GM21447 (cell line): ENCODE measurements at regions not wholly inside any gene's neighbourhood (a gene's known extent, or its start where the extent isn't known, plus 50 kb on each side); places are given as distances from the start of the nearest gene placed in this dataset.
A peak's percentile ranks its signal among the peaks of the same experiment; 100 is the strongest.
"Not testable (repeated sequence)": the region's sequence is repeated elsewhere in the genome, so short reads cannot be mapped to it uniquely, and the experiment has no call there.

Experiments
- ATAC-seq: cut with Tn5 transposase; IDR thresholded peaks from one replicate; pipeline ENCODE4 v1.9.1; 2021; ENCODE audit not compliant: unreplicated experiment

DNA sequence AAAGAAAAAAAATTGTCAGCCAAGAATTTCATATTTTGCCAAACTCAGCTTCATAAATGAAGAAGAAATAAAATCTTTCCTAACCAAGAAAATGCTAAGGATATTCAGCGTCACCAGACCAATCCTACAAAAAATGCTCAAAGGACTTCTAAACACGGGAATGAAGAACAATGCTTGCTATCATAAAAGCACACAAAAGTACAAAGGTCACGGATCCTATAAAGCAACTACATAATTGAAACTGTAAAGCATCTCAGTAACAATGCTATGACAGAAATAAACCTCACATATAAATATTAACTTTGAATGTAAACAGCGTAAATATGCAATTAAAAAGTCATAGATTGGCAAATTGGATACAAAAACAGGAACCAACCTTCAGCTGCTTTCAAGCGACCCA is 1314.6 kb upstream of the GYPC start:
- ATAC-seq: no peak

- not testable (repeated sequence) for ATAC-seq
Observed at GRCh38 chr2:125353542-125353941, 1302.4 kb upstream of the GYPC start.

- ATAC-seq: no peak
Observed at GRCh38 chr2:125364192-125364983, 1291.6 kb upstream of the GYPC start.

- ATAC-seq: no peak
Observed at GRCh38 chr2:125364984-125365265, 1291.0 kb upstream of the GYPC start.

GRCh38 chr2:125371867-125372266 is 1284.1 kb upstream of the GYPC start:
- no peak for ATAC-seq

DNA sequence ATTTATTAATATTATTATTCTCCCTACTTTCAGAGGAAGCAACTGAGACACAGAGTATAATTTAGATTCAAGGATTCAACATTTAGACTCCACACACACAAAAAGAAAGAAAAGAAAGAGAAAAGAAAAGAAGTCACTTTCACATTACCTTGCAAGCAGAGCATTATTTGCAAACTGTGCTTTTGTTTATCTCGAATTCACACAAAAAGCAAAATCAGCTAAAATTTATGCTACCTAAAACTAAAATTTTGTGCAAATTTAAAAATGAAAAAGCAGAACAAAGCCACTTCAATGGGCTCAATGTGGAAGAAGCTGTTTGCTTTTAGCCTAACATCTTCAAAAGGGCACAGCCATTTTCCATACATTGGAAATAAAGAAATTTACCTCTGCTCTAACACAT is 1282.7 kb upstream of the GYPC start:
- no peak for ATAC-seq

GRCh38 chr2:125386074-125386473 is 1269.9 kb upstream of the GYPC start:
- no peak for ATAC-seq

DNA sequence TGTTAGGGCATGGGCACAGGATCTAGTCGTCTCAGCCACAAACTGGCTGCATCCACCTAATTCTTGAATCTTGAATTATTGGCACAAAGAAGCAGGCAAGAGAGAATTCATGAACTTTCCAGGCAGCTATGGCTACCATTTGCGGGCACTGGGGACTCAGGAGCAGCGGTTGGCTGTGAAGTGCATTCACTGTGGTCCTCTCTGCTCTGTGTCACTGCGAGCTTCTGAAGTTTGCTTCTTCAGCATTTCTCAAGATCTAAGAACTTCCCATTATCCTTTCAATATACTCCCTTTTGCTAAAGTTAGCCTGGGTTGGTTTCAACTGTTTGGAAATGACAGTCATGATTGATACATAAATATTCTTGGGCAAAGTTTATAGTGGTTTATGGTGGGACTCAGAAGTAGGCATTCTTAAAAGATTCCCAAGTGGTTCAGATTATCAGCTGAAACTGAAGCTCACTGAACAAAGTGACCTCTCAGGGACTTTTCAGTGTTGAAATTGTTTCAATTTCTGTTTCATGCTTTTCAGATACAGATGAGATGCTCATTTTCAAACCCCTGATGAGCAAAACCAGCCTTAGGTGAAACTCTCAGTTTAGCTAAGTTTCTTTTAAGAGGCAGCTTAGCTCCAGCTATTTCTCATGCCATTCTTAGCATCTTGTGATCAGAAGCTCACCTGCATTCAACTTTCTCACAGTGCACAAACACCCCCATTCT is 1258.3 kb upstream of the GYPC start:
- peak; percentile 79 for ATAC-seq

DNA sequence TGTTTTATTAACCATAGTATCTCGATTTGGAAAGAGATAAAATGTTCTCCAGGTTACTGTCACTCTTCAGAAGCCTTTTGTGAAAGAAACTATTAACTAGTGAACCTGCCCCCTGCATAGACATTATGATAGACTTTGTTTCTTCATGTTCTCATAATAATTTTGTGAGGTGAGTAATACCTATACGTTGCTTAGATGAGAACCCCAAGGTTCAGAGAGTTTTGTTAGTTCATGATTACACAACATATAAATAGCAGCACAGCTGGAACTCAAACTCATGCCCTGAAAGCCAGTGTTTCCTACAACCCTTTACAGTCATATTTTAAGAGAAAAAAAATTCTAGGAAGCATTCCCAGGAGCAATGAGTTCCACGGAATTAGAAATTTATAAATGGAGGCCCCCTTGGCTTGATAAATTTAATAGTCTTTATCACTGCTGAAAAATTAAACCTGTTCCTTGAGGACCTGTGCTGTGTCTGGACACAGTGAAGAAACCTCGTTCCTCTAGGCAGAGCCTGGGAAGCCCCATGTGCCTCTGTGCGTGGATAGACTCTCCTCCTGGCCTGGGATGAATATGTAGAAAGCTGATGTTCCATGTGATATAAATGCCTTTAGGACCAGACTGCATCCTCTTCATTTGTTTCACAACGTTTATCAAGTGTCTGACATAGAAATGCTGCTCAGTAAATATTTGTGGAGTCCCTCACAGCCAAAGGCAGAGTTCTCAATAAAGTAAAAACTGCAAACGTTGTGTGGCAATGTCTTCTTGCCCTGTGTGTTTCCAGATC is 1257.0 kb upstream of the GYPC start:
- no peak for ATAC-seq

- no peak for ATAC-seq
Observed at GRCh38 chr2:125405816-125406215, 1250.1 kb upstream of the GYPC start.

- ATAC-seq: no peak
Observed at GRCh38 chr2:125408874-125409538, 1247.0 kb upstream of the GYPC start.

DNA sequence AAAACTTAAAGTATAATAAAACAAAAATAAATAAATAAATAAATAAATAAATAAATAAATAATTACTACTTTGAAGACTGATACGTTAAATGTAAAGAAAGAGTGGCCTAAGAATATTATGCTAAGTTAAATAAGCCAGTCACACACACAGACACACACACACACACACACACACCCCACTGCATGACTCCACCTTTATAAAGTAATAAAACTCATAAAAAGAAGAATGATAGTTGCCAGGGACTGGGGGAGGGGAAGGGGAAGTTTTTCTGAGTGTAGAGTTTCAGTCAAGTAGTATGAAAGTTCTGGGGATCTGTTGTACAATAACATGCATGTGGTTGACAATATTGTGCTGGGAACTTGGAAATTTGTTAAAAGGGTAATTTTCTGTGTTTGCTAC is 1237.5 kb upstream of the GYPC start:
- no peak for ATAC-seq

GRCh38 chr2:125422198-125422770 is 1233.7 kb upstream of the GYPC start:
- not testable (repeated sequence) for ATAC-seq

DNA sequence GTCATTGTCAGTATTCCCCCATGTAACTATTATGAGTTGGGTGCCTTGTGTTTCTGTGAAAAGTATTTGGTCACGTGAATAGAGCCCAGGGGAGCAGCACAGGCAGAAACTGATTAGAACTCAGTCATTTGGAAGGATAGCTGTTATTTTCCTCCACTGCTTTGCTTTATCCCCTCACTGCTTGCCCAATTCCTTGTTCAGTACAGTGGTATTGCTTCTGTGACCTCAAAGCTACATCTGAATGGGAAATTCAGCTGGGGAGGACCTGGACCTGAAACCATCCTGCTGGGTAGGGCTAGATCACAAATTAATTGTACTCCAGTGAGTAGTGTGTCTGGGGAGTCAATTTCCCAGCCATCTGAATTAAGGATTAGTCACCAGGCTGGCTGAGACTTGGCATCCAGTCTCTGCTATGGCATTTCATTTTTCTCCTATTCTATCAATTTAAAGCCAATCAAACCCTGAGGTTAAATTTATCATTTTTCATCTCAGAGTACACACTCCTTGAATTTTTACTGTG is 1231.6 kb upstream of the GYPC start:
- no peak for ATAC-seq

- no peak for ATAC-seq
Observed at GRCh38 chr2:125427721-125428315, 1228.1 kb upstream of the GYPC start.

DNA sequence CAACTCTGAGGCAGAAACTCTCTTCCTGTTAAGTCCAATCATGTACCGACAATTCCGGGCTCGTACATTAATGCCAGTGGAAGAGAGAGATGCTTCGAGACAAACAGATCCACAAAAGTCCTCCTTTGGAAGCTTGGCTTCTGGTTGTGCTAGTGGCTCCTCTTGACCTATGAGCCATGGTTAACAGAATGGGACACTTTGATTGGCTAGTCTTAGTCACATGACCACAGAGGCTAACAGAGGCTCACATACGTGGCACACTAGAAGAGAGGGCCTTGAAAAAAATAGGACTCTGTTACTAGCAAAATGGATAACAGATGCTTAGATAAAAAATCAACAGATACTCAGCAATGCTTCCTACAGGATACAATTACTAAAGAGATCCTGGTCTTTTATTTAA is 1211.9 kb upstream of the GYPC start:
- ATAC-seq: no peak

DNA sequence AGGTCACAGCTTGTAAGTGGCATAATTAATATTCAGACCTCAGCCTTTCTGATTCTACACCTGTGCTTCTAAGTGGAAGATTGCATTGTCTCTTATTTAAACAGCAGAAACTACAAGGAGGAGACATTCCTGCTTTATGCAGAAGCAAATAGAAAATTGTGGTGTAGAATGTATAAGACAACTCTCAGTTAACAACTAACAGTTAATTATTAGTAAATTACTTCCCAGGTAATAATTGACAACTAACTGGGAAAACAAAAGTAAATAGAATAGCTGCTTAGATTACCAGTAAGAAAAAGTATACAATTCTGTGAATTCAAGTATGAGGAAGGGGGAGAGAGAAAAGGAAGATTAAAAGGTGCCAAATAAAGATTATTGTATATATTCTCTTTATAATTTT is 1210.5 kb upstream of the GYPC start:
- ATAC-seq: no peak

DNA sequence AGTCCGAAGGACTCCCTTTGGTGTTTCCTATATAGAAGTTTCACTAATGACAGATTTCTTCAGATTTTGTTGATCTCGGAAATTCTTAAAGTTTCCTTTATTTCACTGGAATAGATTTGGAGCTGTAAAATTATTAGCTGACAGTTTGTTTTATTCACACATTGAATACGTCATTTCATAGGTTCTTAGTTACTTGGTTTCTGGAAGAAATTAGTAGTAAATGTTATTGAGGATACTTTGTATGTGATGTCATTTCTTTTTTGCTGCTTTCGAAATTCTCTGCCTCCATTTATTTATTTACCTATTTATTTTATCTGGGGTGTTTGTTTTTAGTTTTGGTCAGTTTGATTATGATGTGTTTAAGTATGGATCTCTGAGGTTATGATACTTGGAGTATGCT is 1205.9 kb upstream of the GYPC start:
- no peak for ATAC-seq

DNA sequence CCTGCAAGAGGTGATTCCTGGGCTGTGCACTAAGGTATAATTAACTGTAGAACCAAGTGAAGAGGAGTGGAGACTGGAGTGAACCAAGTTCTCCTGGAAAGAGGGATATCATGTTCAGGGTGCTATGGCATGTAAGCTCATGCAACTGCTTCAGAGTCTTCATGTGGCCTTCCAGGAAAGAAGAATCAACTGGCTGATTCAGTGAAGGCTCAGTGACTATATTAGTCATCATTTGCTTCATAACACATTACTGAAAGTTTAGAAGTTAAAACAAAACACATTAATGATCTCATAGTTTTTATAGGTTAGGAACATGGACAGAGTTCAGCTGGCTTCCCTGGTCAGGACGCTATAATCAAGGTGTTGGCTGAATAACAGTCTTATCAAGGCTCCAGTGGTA is 1200.8 kb upstream of the GYPC start:
- ATAC-seq: no peak

DNA sequence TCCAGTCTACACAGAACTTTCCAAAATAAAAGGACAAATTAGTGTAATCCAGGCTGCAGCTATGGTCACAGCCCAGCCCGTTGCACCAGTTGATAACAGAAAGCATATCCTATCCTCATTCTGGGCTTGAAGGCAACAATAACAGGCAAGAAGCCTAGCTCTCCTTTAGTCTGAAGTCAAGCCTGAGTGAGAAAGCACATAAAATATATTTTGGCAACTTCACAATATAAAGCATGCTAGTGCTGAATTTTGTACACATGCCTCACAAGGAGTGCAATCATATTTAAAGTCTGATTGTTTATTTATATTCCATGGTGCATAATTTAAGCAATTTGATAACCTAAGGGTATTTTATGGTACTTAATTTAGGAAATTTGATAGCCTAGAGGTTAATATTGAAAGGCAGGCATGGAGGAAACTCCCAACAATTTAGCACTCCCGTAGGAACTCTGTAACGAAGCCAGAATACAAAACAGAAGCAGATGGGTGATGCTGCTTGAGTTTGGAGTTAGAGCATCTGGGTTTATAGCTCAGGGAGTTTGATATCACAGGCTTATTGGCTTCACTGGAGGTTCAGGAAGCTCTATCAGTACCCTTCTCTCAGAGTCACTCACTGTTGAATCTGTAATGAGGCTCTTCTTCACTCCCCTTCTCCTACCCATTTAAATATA is 1199.1 kb upstream of the GYPC start:
- ATAC-seq: no peak
